GM13977 (cell line): ENCODE measurements at regions not wholly inside any gene's neighbourhood (a gene's known extent, or its start where the extent isn't known, plus 50 kb on each side); places are given as distances from the start of the nearest gene placed in this dataset.

Experiments
- DNase-seq: peaks from one replicate; pipeline ENCODE4 v3.0.0; 2012; ENCODE audit warnings: low spot score
- in situ Hi-C: fragments of 300-500 bp; cut with MboI; formaldehyde crosslinking; loops from one replicate; pipeline ENCODE4 v1.12.0; 2022; ENCODE audit warnings: low sequenced_read_pairs, low pct_unique_long_range_greater_than_20kb, mixed read lengths, inconsistent platforms; ENCODE audit not compliant: unreplicated experiment
- TF ChIP-seq, protein P1 (sequence below): IDR thresholded peaks from 2 replicates; pipeline ENCODE4 v1.5.1; 2012; ENCODE audit warnings: mild to moderate bottlenecking, control low read depth; ENCODE audit not compliant: insufficient read depth; ENCODE audit errors: extremely low read depth, missing control alignments

DNA sequence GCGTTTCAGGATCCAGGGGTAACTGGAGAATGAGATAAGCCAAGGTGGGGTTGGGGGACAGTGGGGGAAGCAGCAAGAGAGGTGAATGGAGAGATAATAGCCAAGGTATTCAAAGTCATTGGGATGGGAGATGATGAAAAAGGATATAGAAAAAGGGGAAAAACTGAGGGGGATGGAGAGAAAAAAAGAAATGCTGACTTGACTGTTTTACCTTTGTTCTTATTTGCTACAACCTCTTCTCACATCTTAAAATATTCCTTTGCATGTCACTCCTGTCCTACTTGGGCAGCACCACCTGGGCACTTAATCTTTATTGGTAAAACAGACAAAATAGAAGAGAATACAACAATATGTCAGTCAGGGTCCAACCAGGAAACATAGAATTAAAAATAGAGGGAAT, 56.0 kb upstream of the FNDC3A start:
- in situ Hi-C loops = no loop called here
- TF ChIP-seq, protein P1, sequence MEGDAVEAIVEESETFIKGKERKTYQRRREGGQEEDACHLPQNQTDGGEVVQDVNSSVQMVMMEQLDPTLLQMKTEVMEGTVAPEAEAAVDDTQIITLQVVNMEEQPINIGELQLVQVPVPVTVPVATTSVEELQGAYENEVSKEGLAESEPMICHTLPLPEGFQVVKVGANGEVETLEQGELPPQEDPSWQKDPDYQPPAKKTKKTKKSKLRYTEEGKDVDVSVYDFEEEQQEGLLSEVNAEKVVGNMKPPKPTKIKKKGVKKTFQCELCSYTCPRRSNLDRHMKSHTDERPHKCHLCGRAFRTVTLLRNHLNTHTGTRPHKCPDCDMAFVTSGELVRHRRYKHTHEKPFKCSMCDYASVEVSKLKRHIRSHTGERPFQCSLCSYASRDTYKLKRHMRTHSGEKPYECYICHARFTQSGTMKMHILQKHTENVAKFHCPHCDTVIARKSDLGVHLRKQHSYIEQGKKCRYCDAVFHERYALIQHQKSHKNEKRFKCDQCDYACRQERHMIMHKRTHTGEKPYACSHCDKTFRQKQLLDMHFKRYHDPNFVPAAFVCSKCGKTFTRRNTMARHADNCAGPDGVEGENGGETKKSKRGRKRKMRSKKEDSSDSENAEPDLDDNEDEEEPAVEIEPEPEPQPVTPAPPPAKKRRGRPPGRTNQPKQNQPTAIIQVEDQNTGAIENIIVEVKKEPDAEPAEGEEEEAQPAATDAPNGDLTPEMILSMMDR = no peak
- DNase-seq = no peak

DNA sequence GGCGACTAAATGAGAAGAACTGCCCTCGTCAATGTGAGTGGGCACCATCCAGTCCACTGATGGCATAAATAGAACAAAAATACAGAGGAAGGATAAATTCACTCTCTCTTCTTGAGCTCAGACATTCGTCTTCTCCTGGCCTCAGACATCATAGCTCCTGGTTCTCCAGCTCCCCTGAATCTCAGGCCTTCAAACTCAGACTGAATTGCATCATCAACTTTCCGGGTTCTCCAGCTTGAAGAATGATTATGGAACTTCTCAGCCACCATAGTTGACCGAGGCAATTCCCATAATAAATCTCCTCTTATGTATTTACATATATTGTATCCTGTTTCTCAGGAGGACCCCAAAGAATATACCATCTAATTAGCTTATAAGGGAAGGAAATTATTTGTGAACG, 55.0 kb upstream of the FNDC3A start:
- TF ChIP-seq, protein P1 = no peak
- no peak for DNase-seq
- in situ Hi-C loops = no loop called here

DNA sequence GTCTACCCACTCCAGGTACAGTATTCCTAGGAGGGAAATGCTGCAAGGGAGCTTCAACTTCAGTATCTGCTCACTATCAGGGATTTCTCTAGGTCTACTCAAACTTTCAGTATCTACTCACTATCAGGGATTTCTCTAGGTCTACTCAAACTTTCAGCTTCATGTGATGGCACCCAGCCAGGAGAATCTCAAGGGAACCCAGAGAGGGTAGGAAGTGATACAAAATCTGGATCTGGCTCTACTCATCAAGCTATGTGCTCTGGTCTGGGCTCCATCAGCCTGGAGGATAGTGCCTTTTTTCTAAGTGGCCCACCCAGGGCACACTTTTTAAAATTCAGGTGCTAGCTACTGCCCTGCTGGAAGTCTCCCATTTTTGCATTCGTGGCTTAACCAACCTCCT, 52.3 kb upstream of the FNDC3A start:
- in situ Hi-C loops = no loop called here
- no peak for DNase-seq
- TF ChIP-seq, protein P1 = no peak

DNA sequence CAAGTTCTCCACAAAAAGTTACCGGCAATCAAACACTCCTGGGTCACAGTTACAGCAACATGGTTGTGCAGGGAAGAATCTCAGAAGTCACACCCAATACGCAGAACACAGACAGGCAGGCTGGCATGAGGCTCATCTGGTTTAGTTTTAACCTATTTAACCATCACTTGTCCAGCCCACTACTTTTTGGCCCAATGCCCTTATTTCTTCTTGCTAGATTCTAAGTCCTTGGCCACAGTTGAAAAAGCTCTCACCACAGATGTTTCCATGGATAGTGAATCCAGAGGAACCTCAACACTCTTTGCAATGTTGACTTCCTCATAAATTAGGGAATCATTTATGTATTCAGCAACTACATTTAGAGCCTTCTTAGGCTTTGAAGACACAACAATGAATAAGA, 50.7 kb upstream of the FNDC3A start:
- no peak for DNase-seq
- TF ChIP-seq, protein P1 = no peak
- in situ Hi-C loops = no loop called here
